ENCODE measurements at regions not wholly inside any gene's neighbourhood (a gene's known extent, or its start where the extent isn't known, plus 50 kb on each side); places are given as distances from the start of the nearest gene placed in this dataset.

DNA sequence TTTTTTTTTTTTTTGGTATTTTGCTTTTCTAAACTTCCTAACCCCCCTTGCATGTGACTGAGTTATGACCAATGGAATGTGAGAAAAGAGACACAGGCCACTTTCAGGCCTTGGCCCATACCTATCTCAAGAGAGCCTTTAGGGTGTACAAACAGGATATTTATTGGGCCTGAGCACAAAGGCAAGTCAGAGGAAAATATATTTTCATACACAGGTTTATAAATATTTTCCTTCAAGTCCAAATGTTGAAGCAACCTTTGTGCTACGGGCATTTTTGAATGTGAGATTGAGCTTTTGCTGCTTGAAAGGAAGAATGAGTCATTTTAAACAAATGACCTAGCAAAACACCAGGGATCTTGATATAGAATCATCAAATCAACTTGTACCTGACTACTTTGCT lies 228.6 kb upstream of the E2F7 start:
- no peak for TF ChIP-seq EZH2phosphoT487 (IDR thresholded peaks at IDR 0.05)
- TF ChIP-seq EZH2 (IDR thresholded peaks at IDR 0.05) = no peak
- no peak for TF ChIP-seq CTCF (IDR thresholded peaks at IDR 0.05)
- Mint-ChIP-seq H3K4me1 (peaks cover 6% of the 10 kb centered on the region), H3K27me3 (ENCODE audit: insufficient read depth, low read depth) (peaks cover 3% of the 10 kb centered on the region), H3K4me3 (no peak overlapping the region), H3K36me3 (no peaks in the 10 kb centered on the region), H3K9me3 (peaks cover 8% of the 10 kb centered on the region), H3K27ac (no peak overlapping the region)
- Histone ChIP-seq H3K4me3 (no peak overlapping the region), H3K9ac (no peak overlapping the region), H3K4me2 (no peak overlapping the region), H4K20me1 (ENCODE audit: low read depth) (no peaks in the 10 kb centered on the region), H2AFZ (replicated peaks) (no peak overlapping the region), H3K9me3 (ENCODE audit: low read depth) (no peaks in the 10 kb centered on the region), H3K27ac (no peak overlapping the region), H3K36me3 (no peaks in the 10 kb centered on the region), H3F3A (ENCODE audit: low read depth) (no peaks in the 10 kb centered on the region), H3K27me3 (no peaks in the 10 kb centered on the region), H3K4me1 (peaks cover 7% of the 10 kb centered on the region), H3K79me2 (ENCODE audit: low read depth) (no peaks in the 10 kb centered on the region)
- DNase-seq (ENCODE audit: low spot score) = no peak

- Histone ChIP-seq H3K27me3 (no peaks in the 10 kb centered on the region), H2AFZ (replicated peaks) (no peak overlapping the region), H3K9ac (no peak overlapping the region), H3K4me3 (no peak overlapping the region), H3F3A (ENCODE audit: low read depth) (no peaks in the 10 kb centered on the region), H4K20me1 (ENCODE audit: low read depth) (no peaks in the 10 kb centered on the region), H3K4me1 (peaks cover 5% of the 10 kb centered on the region), H3K36me3 (no peaks in the 10 kb centered on the region), H3K9me3 (ENCODE audit: low read depth) (no peaks in the 10 kb centered on the region), H3K4me2 (no peak overlapping the region), H3K79me2 (ENCODE audit: low read depth) (no peaks in the 10 kb centered on the region), H3K27ac (no peak overlapping the region)
- H3K27ac Mint-ChIP-seq = no peak overlapping the region
- TF ChIP-seq EZH2phosphoT487 (IDR thresholded peaks at IDR 0.05) (no peak), EZH2 (IDR thresholded peaks at IDR 0.05) (no peak), CTCF (IDR thresholded peaks at IDR 0.05) (no peak)
- no peaks in the 10 kb centered on the region for H3K9me3 Mint-ChIP-seq
- H3K4me3 Mint-ChIP-seq = no peak overlapping the region
- H3K36me3 Mint-ChIP-seq = no peaks in the 10 kb centered on the region
- no peak for DNase-seq (ENCODE audit: low spot score)
- H3K27me3 Mint-ChIP-seq (ENCODE audit: insufficient read depth, low read depth) = peaks cover 2% of the 10 kb centered on the region
- peaks cover 3% of the 10 kb centered on the region for H3K4me1 Mint-ChIP-seq
These were observed 209.6 kb upstream of the E2F7 start for GRCh38 chr12:77274926-77275325.

DNA sequence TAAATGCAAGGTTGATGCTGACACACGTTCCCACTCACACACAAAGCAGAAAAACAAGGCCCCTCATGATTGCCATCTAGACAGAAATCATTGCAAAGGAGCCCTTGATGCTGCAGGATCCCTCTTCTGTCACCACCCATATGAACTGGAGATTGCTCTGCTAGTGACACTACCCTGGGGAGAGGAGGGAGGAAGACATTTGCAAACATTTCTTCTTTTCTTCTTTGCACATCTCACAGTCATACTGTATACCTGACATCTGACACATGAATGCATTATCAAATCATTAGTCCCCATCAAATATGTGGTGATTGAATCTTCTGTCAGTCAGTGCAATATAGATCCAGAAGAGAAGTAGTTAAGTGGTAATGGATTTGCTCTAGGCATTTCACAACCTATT lies 208.5 kb upstream of the E2F7 start:
- Histone ChIP-seq H3F3A (ENCODE audit: low read depth) (no peaks in the 10 kb centered on the region), H3K4me2 (no peak overlapping the region), H3K27me3 (no peaks in the 10 kb centered on the region), H3K4me1 (peaks cover 8% of the 10 kb centered on the region), H3K9me3 (ENCODE audit: low read depth) (no peaks in the 10 kb centered on the region), H3K79me2 (ENCODE audit: low read depth) (no peaks in the 10 kb centered on the region), H3K9ac (no peak overlapping the region), H3K36me3 (no peaks in the 10 kb centered on the region), H3K4me3 (no peak overlapping the region), H2AFZ (replicated peaks) (no peak overlapping the region), H3K27ac (no peak overlapping the region), H4K20me1 (ENCODE audit: low read depth) (no peaks in the 10 kb centered on the region)
- TF ChIP-seq EZH2phosphoT487 (IDR thresholded peaks at IDR 0.05) (no peak), CTCF (IDR thresholded peaks at IDR 0.05) (no peak), EZH2 (IDR thresholded peaks at IDR 0.05) (no peak)
- Mint-ChIP-seq H3K27me3 (ENCODE audit: insufficient read depth, low read depth) (peaks cover 2% of the 10 kb centered on the region), H3K4me3 (no peak overlapping the region), H3K9me3 (no peaks in the 10 kb centered on the region), H3K27ac (no peak overlapping the region), H3K4me1 (peaks cover 3% of the 10 kb centered on the region), H3K36me3 (no peaks in the 10 kb centered on the region)
- no peak for DNase-seq (ENCODE audit: low spot score)

DNA sequence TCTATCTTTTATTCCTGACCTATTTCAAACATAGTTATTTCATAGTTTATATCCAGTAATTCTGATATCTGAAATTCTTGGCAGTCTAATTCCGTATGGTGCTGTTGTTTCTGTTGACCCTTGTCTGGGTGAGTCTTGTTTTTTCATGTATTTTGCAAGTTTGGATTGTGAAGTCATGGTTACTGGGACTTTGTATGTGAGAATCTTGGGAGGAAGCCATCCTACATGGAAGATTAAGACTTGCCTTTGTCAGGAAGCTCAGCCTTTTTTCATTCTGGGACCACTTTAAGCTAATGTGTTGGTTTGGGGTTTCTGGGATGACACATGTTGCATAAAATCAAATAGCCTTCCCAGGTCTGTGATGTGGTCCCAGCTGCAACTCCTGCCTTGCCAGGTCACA lies 191.6 kb upstream of the E2F7 start:
- Histone ChIP-seq H4K20me1 (ENCODE audit: low read depth) (no peaks in the 10 kb centered on the region), H3K4me1 (no peaks in the 10 kb centered on the region), H3F3A (ENCODE audit: low read depth) (no peaks in the 10 kb centered on the region), H2AFZ (replicated peaks) (no peak overlapping the region), H3K27ac (no peak overlapping the region), H3K4me2 (no peak overlapping the region), H3K36me3 (no peaks in the 10 kb centered on the region), H3K79me2 (ENCODE audit: low read depth) (no peaks in the 10 kb centered on the region), H3K9me3 (ENCODE audit: low read depth) (no peaks in the 10 kb centered on the region), H3K9ac (no peak overlapping the region), H3K27me3 (no peaks in the 10 kb centered on the region), H3K4me3 (no peak overlapping the region)
- H3K27me3 Mint-ChIP-seq (ENCODE audit: insufficient read depth, low read depth) = peaks cover 3% of the 10 kb centered on the region
- H3K4me3 Mint-ChIP-seq = no peak overlapping the region
- no peak overlapping the region for H3K27ac Mint-ChIP-seq
- no peaks in the 10 kb centered on the region for H3K36me3 Mint-ChIP-seq
- DNase-seq (ENCODE audit: low spot score) = no peak
- TF ChIP-seq CTCF (IDR thresholded peaks at IDR 0.05) (no peak), EZH2 (IDR thresholded peaks at IDR 0.05) (no peak), EZH2phosphoT487 (IDR thresholded peaks at IDR 0.05) (no peak)
- H3K4me1 Mint-ChIP-seq = peaks cover 2% of the 10 kb centered on the region
- H3K9me3 Mint-ChIP-seq = peaks cover under 1% of the 10 kb centered on the region

Measured in neural progenitor cell (in vitro differentiated cells).